ENCODE measurements at regions not wholly inside any gene's neighbourhood (a gene's known extent, or its start where the extent isn't known, plus 50 kb on each side); places are given as distances from the start of the nearest gene placed in this dataset.

- no peak for DNase-seq (ENCODE audit: low spot score)
- no peak overlapping the region for H3K4me3 ChIP-seq
- ATAC-seq (ENCODE audit: insufficient number of reproducible peaks, low FRiP score, low read depth), result no peak
- peaks cover 0 to under 1% of the 10 kb centered on the region in 2 donors for H3K4me1 ChIP-seq (ENCODE audit: control insufficient read depth in 1 of 2, low read depth in 2 of 2)
- H3K27ac ChIP-seq, result no peak overlapping the region
- no peaks in the 10 kb centered on the region for H3K27me3 ChIP-seq (replicated peaks; ENCODE audit: insufficient read depth)
- TF ChIP-seq, protein P1, sequence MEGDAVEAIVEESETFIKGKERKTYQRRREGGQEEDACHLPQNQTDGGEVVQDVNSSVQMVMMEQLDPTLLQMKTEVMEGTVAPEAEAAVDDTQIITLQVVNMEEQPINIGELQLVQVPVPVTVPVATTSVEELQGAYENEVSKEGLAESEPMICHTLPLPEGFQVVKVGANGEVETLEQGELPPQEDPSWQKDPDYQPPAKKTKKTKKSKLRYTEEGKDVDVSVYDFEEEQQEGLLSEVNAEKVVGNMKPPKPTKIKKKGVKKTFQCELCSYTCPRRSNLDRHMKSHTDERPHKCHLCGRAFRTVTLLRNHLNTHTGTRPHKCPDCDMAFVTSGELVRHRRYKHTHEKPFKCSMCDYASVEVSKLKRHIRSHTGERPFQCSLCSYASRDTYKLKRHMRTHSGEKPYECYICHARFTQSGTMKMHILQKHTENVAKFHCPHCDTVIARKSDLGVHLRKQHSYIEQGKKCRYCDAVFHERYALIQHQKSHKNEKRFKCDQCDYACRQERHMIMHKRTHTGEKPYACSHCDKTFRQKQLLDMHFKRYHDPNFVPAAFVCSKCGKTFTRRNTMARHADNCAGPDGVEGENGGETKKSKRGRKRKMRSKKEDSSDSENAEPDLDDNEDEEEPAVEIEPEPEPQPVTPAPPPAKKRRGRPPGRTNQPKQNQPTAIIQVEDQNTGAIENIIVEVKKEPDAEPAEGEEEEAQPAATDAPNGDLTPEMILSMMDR (IDR thresholded peaks at IDR 0.05), result no peak
- no peaks in the 10 kb centered on the region for H3K36me3 ChIP-seq
- no peaks in the 10 kb centered on the region for H3K9me3 ChIP-seq
Measured at GRCh38 chr10:28929942-28930341, 252.6 kb downstream of the BAMBI start.

DNA sequence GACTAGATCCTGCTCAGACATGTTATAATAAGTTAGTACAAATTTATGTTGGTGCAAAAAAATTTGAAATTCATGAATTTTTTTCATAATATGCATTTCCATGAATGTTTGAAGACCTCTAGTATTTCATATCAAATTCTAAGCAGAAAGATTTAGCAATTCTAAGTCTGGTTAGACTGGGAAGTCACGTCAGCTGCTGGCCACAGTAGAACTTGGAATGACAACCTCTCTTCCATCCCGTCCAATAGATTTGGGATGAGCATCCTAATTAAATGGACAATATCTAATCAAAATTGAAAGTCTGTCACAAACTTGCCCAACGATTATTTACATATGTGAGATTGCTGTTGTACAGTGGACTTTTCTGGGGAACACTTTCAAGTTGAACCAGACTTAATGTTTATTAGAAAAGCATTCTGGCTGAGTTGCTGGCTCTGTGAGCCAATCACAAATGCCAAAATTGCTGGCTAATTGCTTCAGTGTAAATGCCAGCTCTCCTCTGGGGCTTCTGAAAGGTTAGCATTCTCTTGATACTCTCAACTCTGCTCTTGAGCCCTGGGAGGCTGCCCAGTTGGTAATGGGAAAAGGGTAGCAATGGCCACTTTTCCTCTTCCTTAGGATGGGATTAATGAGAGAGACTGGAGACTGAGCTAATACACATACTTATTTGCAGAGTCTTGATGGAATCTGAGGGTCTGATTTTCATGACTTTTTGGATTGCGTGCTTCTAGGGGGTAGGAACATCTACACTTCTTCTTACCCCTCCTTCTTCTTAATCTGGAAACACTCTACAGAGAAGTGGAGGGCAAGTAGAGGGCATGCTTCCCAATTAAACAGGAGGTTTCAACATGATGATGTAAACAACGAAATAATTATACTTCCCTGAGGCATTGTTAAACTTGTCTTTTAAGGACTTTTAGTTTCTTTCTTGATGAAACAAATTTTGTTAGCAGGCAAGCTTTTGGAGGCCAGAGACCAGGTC is 253.5 kb downstream of the BAMBI start:
- no peak for DNase-seq (ENCODE audit: low spot score)
- TF ChIP-seq, protein P1 (IDR thresholded peaks at IDR 0.05), result no peak
- H3K27ac ChIP-seq, result no peak overlapping the region
- no peaks in the 10 kb centered on the region for H3K36me3 ChIP-seq
- H3K27me3 ChIP-seq (replicated peaks; ENCODE audit: insufficient read depth), result no peaks in the 10 kb centered on the region
- H3K4me1 ChIP-seq (ENCODE audit: control insufficient read depth in 1 of 2, low read depth in 2 of 2), result no peaks in the 10 kb centered on the region
- ATAC-seq (ENCODE audit: insufficient number of reproducible peaks, low FRiP score, low read depth), result no peak
- no peak overlapping the region for H3K4me3 ChIP-seq
- no peaks in the 10 kb centered on the region for H3K9me3 ChIP-seq

DNA sequence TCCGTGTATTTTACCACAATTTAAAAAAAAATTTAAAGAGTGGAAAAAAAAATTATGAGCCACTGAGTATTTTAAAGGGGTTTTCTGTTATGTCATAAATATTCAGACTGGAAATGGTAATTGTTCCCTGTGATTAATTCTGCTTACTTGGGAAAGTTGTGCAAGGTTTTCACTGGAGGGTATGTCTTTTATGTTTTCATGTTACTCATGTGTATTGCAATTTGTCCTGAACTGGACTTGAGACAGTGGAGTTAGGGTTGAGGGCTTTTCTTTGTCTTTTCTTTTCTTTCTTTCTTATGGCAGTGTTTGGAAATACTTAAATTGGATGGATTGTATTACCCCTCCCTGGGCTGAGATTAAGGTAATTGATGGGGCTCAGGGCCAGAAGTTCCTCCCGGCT is 257.7 kb downstream of the BAMBI start:
- DNase-seq (ENCODE audit: low spot score) (no peak), ATAC-seq (ENCODE audit: insufficient number of reproducible peaks, low FRiP score, low read depth) (no peak)
- TF ChIP-seq, protein P1 (IDR thresholded peaks at IDR 0.05), result no peak
- no peak overlapping the region for H3K4me3 ChIP-seq
- no peaks in the 10 kb centered on the region for H3K36me3 ChIP-seq
- peaks cover 0 to 10% of the 10 kb centered on the region in 2 donors for H3K4me1 ChIP-seq (ENCODE audit: control insufficient read depth in 1 of 2, low read depth in 2 of 2)
- H3K27me3 ChIP-seq (replicated peaks; ENCODE audit: insufficient read depth), result no peaks in the 10 kb centered on the region
- H3K27ac ChIP-seq, result no peak overlapping the region
- H3K9me3 ChIP-seq, result no peaks in the 10 kb centered on the region

DNA sequence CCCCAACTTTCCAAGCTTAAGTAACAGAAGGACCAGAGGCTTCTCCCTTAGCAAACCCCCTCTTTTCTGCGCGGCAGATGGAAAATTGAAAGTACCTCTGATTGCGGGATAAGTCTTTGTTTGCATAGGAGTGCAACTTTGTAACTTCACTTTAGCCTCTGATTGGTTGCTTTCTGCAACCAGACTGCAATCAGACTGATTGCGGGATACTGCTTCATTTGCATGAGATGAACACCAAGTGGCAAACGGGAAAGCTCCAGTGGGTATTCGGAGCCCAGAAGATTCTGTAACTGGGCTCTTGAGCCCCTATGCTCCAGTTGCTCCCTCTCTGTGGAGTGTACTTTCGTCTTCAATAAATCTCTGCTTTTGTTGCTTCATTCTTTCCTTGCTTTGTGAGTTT is 260.6 kb downstream of the BAMBI start:
- no peak overlapping the region for H3K4me3 ChIP-seq
- no peak overlapping the region for H3K27ac ChIP-seq
- ATAC-seq (ENCODE audit: insufficient number of reproducible peaks, low FRiP score, low read depth), result no peak
- no peaks in the 10 kb centered on the region for H3K36me3 ChIP-seq
- H3K4me1 ChIP-seq (ENCODE audit: control insufficient read depth in 1 of 2, low read depth in 2 of 2), result peaks cover 0 to 17% of the 10 kb centered on the region in 2 donors
- no peaks in the 10 kb centered on the region for H3K9me3 ChIP-seq
- H3K27me3 ChIP-seq (replicated peaks; ENCODE audit: insufficient read depth), result no peaks in the 10 kb centered on the region
- DNase-seq (ENCODE audit: low spot score), result no peak
- TF ChIP-seq, protein P1 (IDR thresholded peaks at IDR 0.05), result no peak

GRCh38 chr10:28938745-28939144 is 261.4 kb downstream of the BAMBI start:
- ATAC-seq (ENCODE audit: insufficient number of reproducible peaks, low FRiP score, low read depth), result no peak

More at GRCh38 chr10:28938745-28939144, 261.4 kb downstream of the BAMBI start:
- H3K4me1 ChIP-seq (ENCODE audit: control insufficient read depth in 1 of 2, low read depth in 2 of 2), result peaks cover 0 to 17% of the 10 kb centered on the region in 2 donors
- H3K27me3 ChIP-seq (replicated peaks; ENCODE audit: insufficient read depth), result no peaks in the 10 kb centered on the region
- no peak overlapping the region for H3K27ac ChIP-seq
- TF ChIP-seq, protein P1 (IDR thresholded peaks at IDR 0.05), result no peak
- no peak for DNase-seq (ENCODE audit: low spot score)
- no peaks in the 10 kb centered on the region for H3K9me3 ChIP-seq
- H3K36me3 ChIP-seq, result no peaks in the 10 kb centered on the region
- H3K4me3 ChIP-seq, result no peak overlapping the region

All from thoracic aorta (tissue), 2 donors.